GM12878 (cell line): ENCODE measurements at regions not wholly inside any gene's neighbourhood (a gene's known extent, or its start where the extent isn't known, plus 50 kb on each side); places are given as distances from the start of the nearest gene placed in this dataset.

Source experiments
- ATAC-seq: fragments of 200-7000 bp; cut with Tn5 transposase; 3 replicates; pipeline ENCODE4 v1.9.1; 2020; ENCODE audit warnings: mild to moderate bottlenecking, moderate library complexity
- BruUV-seq: library from RNA; stranded (reverse); fragments of 400-500 nt; replicated peaks from 2 replicates; lab custom pipeline; 2021; lab: Mats Ljungman, UMichigan
- CTCF ChIA-PET: fragments of 300-600 bp; sonication (Branson Sonifier 250); formaldehyde crosslinking; extraction: SDS; loops from one replicate; lab custom pipeline; 2021; ENCODE audit warnings: inconsistent platforms; lab: Yijun Ruan, JAX
- POLR2A ChIA-PET: fragments of 350-600 bp; formaldehyde crosslinking; extraction: SDS; loops from one replicate; lab custom pipeline; 2021; ENCODE audit warnings: inconsistent platforms; lab: Charles Lee
- RAD21 ChIA-PET: fragments of 300-600 bp; sonication (Branson Sonifier 250); formaldehyde crosslinking; loops from one replicate; lab custom pipeline; 2023; ENCODE audit warnings: antibody characterized with exemption; ENCODE audit not compliant: unreplicated experiment; lab: Charles Lee
- SMC1A ChIA-PET: fragments of 300-600 bp; sonication (Branson Sonifier 250); formaldehyde crosslinking; loops from one replicate; lab custom pipeline; 2023; ENCODE audit not compliant: unreplicated experiment, uncharacterized antibody; lab: Charles Lee
- DNase-seq: peaks from one replicate; pipeline ENCODE4 v3.0.0-alpha.2; 2011; ENCODE audit warnings: low read depth, low spot score
- FAIRE-seq: peaks from 3 replicates; lab custom pipeline; 2011; peaks lifted over from hg19 to GRCh38; lab: Jason Lieb, UNC
- H2AFZ ChIP-seq: 2 replicates; pipeline ENCODE4 v1.6.0; 2011; ENCODE audit warnings: low read depth, low read length, control low read depth; ENCODE audit not compliant: control insufficient read depth
- H3K27ac ChIP-seq: 2 replicates; pipeline ENCODE4 v1.5.1; 2011; ENCODE audit warnings: control low read depth; ENCODE audit not compliant: control insufficient read depth, insufficient read depth
- H3K27me3 ChIP-seq, 2 experiments: replicated peaks in 1 of 2; 2 replicates each; pipeline versions ENCODE4 v1.6.0 to v1.6.1; 2011; ENCODE audit warnings: low read length in 1 of 2; ENCODE audit not compliant: control insufficient read depth in 2 of 2, insufficient read depth in 2 of 2
- H3K36me3 ChIP-seq, 2 experiments: 2 replicates each; pipeline ENCODE4 v1.5.1; 2011; ENCODE audit warnings: low read length in 1 of 2; ENCODE audit not compliant: control insufficient read depth in 2 of 2, insufficient read depth in 2 of 2
- H3K4me1 ChIP-seq: 2 replicates; pipeline ENCODE4 v1.6.1; 2011; ENCODE audit warnings: mild to moderate bottlenecking, low read length, moderate library complexity, mixed read lengths; ENCODE audit not compliant: control insufficient read depth, insufficient read depth
- H3K4me2 ChIP-seq: 2 replicates; pipeline ENCODE4 v1.6.0; 2011; ENCODE audit warnings: control low read depth; ENCODE audit not compliant: control insufficient read depth, insufficient read depth
- H3K4me3 ChIP-seq: fragments of 200-600 bp; sonication (generic); 2 replicates; pipeline ENCODE4 v1.5.1; 2016
- H3K79me2 ChIP-seq: 2 replicates; pipeline ENCODE4 v1.6.0; 2011; ENCODE audit warnings: low read length; ENCODE audit not compliant: control insufficient read depth, insufficient read depth
- H3K9ac ChIP-seq: 2 replicates; pipeline ENCODE4 v1.8.0; 2011; ENCODE audit warnings: low read length, control low read depth, mixed read lengths; ENCODE audit not compliant: control insufficient read depth, insufficient read depth
- H3K9me3 ChIP-seq: replicated peaks from 3 replicates; pipeline ENCODE4 v1.5.1; 2011; ENCODE audit warnings: mild to moderate bottlenecking, low read length; ENCODE audit not compliant: control insufficient read depth, insufficient read depth
- H4K20me1 ChIP-seq: 2 replicates; pipeline ENCODE4 v1.6.0; 2011; ENCODE audit not compliant: control insufficient read depth, insufficient read depth
- CEBPZ ChIP-seq: fragments of 150-350 bp; IDR thresholded peaks from 2 replicates; pipeline ENCODE4 v1.6.1; 2016; ENCODE audit warnings: low read depth, low read length
- WGBS: methylation state at CpG from one replicate; pipeline ENCODE4 v1.1.6; 2016; ENCODE audit warnings: low lambda C conversion rate; ENCODE audit not compliant: insufficient replicate concordance, insufficient coverage; ENCODE audit errors: missing lambda C conversion rate; 5-methylcytosine and 5-hydroxymethylcytosine counted together
- in situ Hi-C: fragments of 300-500 bp; cut with MboI; formaldehyde crosslinking; loops from 9 replicates; pipeline ENCODE4 v1.14.3; 2018; ENCODE audit warnings: mixed read lengths
- intact Hi-C: fragments of 100-400 bp; cut with micrococcal nuclease; formaldehyde crosslinking; loops from one replicate; pipeline ENCODE4 v1.14.2; 2022; ENCODE audit not compliant: unreplicated experiment

DNA sequence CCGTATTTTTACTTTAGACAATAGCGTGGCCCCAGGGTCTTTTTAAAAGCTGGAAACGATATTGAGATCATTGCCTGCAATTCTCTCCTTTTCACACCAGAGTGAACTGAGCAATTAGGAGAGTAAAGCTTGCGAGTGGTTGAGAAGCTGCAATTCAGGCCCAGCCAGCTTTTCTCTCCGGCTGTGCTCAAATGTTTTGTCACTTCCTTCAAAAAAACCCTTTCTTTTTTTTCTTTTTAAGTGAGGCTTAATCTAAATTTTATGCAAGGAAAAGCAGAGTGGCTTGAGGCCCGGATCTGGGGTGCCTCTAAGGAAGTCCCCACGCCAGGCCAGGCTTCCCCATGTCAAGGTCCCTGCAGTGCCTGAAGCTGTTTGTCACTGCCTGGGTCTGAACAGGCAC lies 433.9 kb downstream of the GLRX3 start:
- POLR2A ChIA-PET, result no interaction called here
- no peak for ATAC-seq
- CTCF ChIA-PET, result interaction anchor here (0.7 kb wide), 1 partner anchor 1617 kb away, joined by 4 read pairs; no protein-coding TSS in a partner anchor

More for the DNA sequence above, 433.9 kb downstream of the GLRX3 start:
- no peak for TF ChIP-seq CEBPZ
- TF ChIP-seq, all 136 proteins: peak for 0
- in situ Hi-C loops, result no loop called here
- no TSS peak for BruUV-seq
- ChIA-PET RAD21 (no interaction called here), SMC1A (no interaction called here)
- no peaks in the 10 kb centered on the region for H3K36me3 ChIP-seq
- H3K4me3 ChIP-seq, result no peak overlapping the region
- WGBS, result 15% methylated on average over 7 of the region's 7 CpGs
- H3K27me3 ChIP-seq, result no peaks in the 10 kb centered on the region; a peak in 1 of 4 replicates
- no peak overlapping the region for H2AFZ ChIP-seq
- H4K20me1 ChIP-seq, result no peaks in the 10 kb centered on the region
- no peak overlapping the region for H3K4me2 ChIP-seq
- DNase-seq, result no peak
- no peak overlapping the region for H3K27ac ChIP-seq
- H3K9ac ChIP-seq, result no peak overlapping the region
- no peaks in the 10 kb centered on the region for H3K4me1 ChIP-seq
- no peaks in the 10 kb centered on the region for H3K79me2 ChIP-seq
- H3K9me3 ChIP-seq, result no peaks in the 10 kb centered on the region; the same call in 2 of the 3 replicates
- intact Hi-C loops, result no loop called here
- no peak for FAIRE-seq
